HG02610 (cell line): ENCODE measurements at regions not wholly inside any gene's neighbourhood (a gene's known extent, or its start where the extent isn't known, plus 50 kb on each side); places are given as distances from the start of the nearest gene placed in this dataset.
A peak's percentile ranks its signal among the peaks of the same experiment; 100 is the strongest.
"Not testable (repeated sequence)": the region's sequence is repeated elsewhere in the genome, so short reads cannot be mapped to it uniquely, and the experiment has no call there.

Experiments
- ATAC-seq: cut with Tn5 transposase; IDR thresholded peaks from one replicate; pipeline ENCODE4 v1.9.1; 2021; ENCODE audit warnings: mild to moderate bottlenecking, moderate library complexity; ENCODE audit not compliant: unreplicated experiment

GRCh38 chr3:81823882-81824395, 62.5 kb upstream of the GBE1 start:
- ATAC-seq, result peak; percentile 96

DNA sequence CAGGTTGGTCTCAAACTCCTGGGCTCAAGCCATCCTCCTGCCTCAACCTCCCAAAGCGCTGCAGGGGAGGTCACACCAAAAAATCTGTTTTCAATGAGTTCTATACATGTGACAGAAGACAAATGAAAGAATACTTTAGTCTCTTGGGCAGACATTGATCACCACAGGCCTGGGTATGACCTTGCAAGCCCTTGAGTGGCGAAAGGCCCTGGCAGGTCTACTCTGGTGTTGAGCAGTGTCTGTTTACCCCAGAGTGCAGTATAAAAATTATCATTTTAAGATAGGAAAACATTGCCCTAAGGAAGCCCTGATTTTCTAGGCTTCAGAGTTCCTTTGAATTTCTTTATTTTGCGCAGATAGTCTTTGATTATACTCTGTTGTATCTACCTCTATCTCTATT, 61.6 kb upstream of the GBE1 start:
- ATAC-seq, result no peak

- peak; percentile 99 for ATAC-seq
These were observed 55.2 kb upstream of the GBE1 start for GRCh38 chr3:81816473-81817250.

- not testable (repeated sequence) for ATAC-seq
These were observed 50.7 kb upstream of the GBE1 start for GRCh38 chr3:81812098-81812497.
